Activated T-helper 2 cell treated with anti-CD3 and anti-CD28 coated beads, Interferon-gamma antibody, Interleukin-2, Interleukin-4, amounts not matched to agents 10 μg/mL and 5 μg/mL and 100 μg/mL, durations not matched to agents 14 hours and 24 hours and 36 hours (primary cell): ENCODE measurements at regions not wholly inside any gene's neighbourhood (a gene's known extent, or its start where the extent isn't known, plus 50 kb on each side); places are given as distances from the start of the nearest gene placed in this dataset.
"Not testable (repeated sequence)": the region's sequence is repeated elsewhere in the genome, so short reads cannot be mapped to it uniquely, and the experiment has no call there.

Experiments used
- DNase-seq: peaks from one replicate; pipeline ENCODE4 v3.0.0; 2021; ENCODE audit warnings: low spot score
- H3K27ac Mint-ChIP-seq: one replicate; pipeline ENCODE4 v1.8.0; 2021; ENCODE audit warnings: mixed read lengths
- H3K27me3 Mint-ChIP-seq: one replicate; pipeline ENCODE4 v1.8.0; 2021; ENCODE audit warnings: low read depth, mixed read lengths
- H3K36me3 Mint-ChIP-seq: one replicate; pipeline ENCODE4 v1.8.0; 2021; ENCODE audit warnings: low read depth, mixed read lengths
- H3K4me1 Mint-ChIP-seq: one replicate; pipeline ENCODE4 v1.8.0; 2021; ENCODE audit warnings: low read depth, mixed read lengths
- H3K4me3 Mint-ChIP-seq: one replicate; pipeline ENCODE4 v1.8.0; 2021; ENCODE audit warnings: low read depth, mild to moderate bottlenecking, moderate library complexity, mixed read lengths
- H3K9me3 Mint-ChIP-seq: one replicate; pipeline ENCODE4 v1.8.0; 2021; ENCODE audit warnings: mixed read lengths
- intact Hi-C: fragments of 100-400 bp; cut with micrococcal nuclease; formaldehyde crosslinking; loops from one replicate; pipeline ENCODE4 v1.15.1; 2023

- Mint-ChIP-seq H3K27me3 (peaks cover 3% of the 10 kb centered on the region), H3K9me3 (peaks cover 10% of the 10 kb centered on the region), H3K4me1 (no peaks in the 10 kb centered on the region), H3K27ac (no peak overlapping the region), H3K36me3 (no peaks in the 10 kb centered on the region), H3K4me3 (no peak overlapping the region)
- DNase-seq, result no peak
- intact Hi-C loops, result no loop called here
These were observed 170.8 kb downstream of the AKR1D1 start for GRCh38 chr7:138247081-138247480.

GRCh38 chr7:138247568-138248333 lies 171.5 kb downstream of the AKR1D1 start:
- H3K36me3 Mint-ChIP-seq, result no peaks in the 10 kb centered on the region
- H3K9me3 Mint-ChIP-seq, result peaks cover 10% of the 10 kb centered on the region
- intact Hi-C loops, result no loop called here
- no peaks in the 10 kb centered on the region for H3K4me1 Mint-ChIP-seq
- H3K27me3 Mint-ChIP-seq, result peaks cover 3% of the 10 kb centered on the region
- DNase-seq, result no peak
- H3K4me3 Mint-ChIP-seq, result no peak overlapping the region
- H3K27ac Mint-ChIP-seq, result no peak overlapping the region

- DNase-seq, result no peak
- H3K4me3 Mint-ChIP-seq, result no peak overlapping the region
- H3K4me1 Mint-ChIP-seq, result no peaks in the 10 kb centered on the region
- H3K9me3 Mint-ChIP-seq, result peaks cover 10% of the 10 kb centered on the region
- intact Hi-C loops, result no loop called here
- H3K27ac Mint-ChIP-seq, result no peak overlapping the region
- H3K36me3 Mint-ChIP-seq, result no peaks in the 10 kb centered on the region
- peaks cover 3% of the 10 kb centered on the region for H3K27me3 Mint-ChIP-seq
These were observed 172.3 kb downstream of the AKR1D1 start for GRCh38 chr7:138248609-138249008.

- no peak overlapping the region for H3K27ac Mint-ChIP-seq
- no peaks in the 10 kb centered on the region for H3K36me3 Mint-ChIP-seq
- DNase-seq, result no peak
- intact Hi-C loops, result no loop called here
- peaks cover 10% of the 10 kb centered on the region for H3K9me3 Mint-ChIP-seq
- H3K4me1 Mint-ChIP-seq, result no peaks in the 10 kb centered on the region
- peaks cover 3% of the 10 kb centered on the region for H3K27me3 Mint-ChIP-seq
- no peak overlapping the region for H3K4me3 Mint-ChIP-seq
These were observed 173.7 kb downstream of the AKR1D1 start for GRCh38 chr7:138249975-138250374.

GRCh38 chr7:138252666-138253065 lies 176.4 kb downstream of the AKR1D1 start:
- H3K27me3 Mint-ChIP-seq, H3K4me1 Mint-ChIP-seq, DNase-seq, intact Hi-C loops, H3K9me3 Mint-ChIP-seq, H3K4me3 Mint-ChIP-seq, H3K27ac Mint-ChIP-seq, H3K36me3 Mint-ChIP-seq: not testable (repeated sequence)

- Mint-ChIP-seq H3K4me1 (peaks cover 4% of the 10 kb centered on the region), H3K4me3 (no peak overlapping the region), H3K9me3 (no peaks in the 10 kb centered on the region), H3K36me3 (no peaks in the 10 kb centered on the region), H3K27me3 (peaks cover 2% of the 10 kb centered on the region), H3K27ac (no peak overlapping the region)
- no peak for DNase-seq
- intact Hi-C loops, result no loop called here
These were observed 178.2 kb downstream of the AKR1D1 start for GRCh38 chr7:138254444-138254843.

GRCh38 chr7:138257459-138258196 lies 181.4 kb downstream of the AKR1D1 start:
- no peak overlapping the region for H3K27ac Mint-ChIP-seq
- DNase-seq, result no peak
- intact Hi-C loops, result no loop called here
- no peaks in the 10 kb centered on the region for H3K9me3 Mint-ChIP-seq
- H3K27me3 Mint-ChIP-seq, result peaks cover 2% of the 10 kb centered on the region
- peaks cover 4% of the 10 kb centered on the region for H3K4me1 Mint-ChIP-seq
- no peak overlapping the region for H3K4me3 Mint-ChIP-seq
- H3K36me3 Mint-ChIP-seq, result no peaks in the 10 kb centered on the region

- intact Hi-C loops, result no loop called here
- Mint-ChIP-seq H3K4me3 (no peak overlapping the region), H3K27me3 (peaks cover 2% of the 10 kb centered on the region), H3K4me1 (peaks cover 4% of the 10 kb centered on the region), H3K27ac (no peak overlapping the region), H3K9me3 (no peaks in the 10 kb centered on the region), H3K36me3 (no peaks in the 10 kb centered on the region)
- DNase-seq, result no peak
These were observed 181.9 kb downstream of the AKR1D1 start for GRCh38 chr7:138258197-138258559.

- Mint-ChIP-seq H3K4me3 (no peak overlapping the region), H3K4me1 (peaks cover 4% of the 10 kb centered on the region), H3K27me3 (peaks cover 2% of the 10 kb centered on the region), H3K36me3 (no peaks in the 10 kb centered on the region), H3K9me3 (no peaks in the 10 kb centered on the region), H3K27ac (no peak overlapping the region)
- intact Hi-C loops, result no loop called here
- DNase-seq, result no peak
These were observed 183.4 kb downstream of the AKR1D1 start for GRCh38 chr7:138259675-138260074.

- Mint-ChIP-seq H3K4me3 (no peak overlapping the region), H3K9me3 (no peaks in the 10 kb centered on the region), H3K27ac (no peak overlapping the region), H3K4me1 (no peaks in the 10 kb centered on the region), H3K36me3 (no peaks in the 10 kb centered on the region), H3K27me3 (no peaks in the 10 kb centered on the region)
- DNase-seq, result no peak
- intact Hi-C loops, result no loop called here
These were observed 191.7 kb downstream of the AKR1D1 start for GRCh38 chr7:138267934-138268333.

- no peaks in the 10 kb centered on the region for H3K9me3 Mint-ChIP-seq
- H3K4me3 Mint-ChIP-seq, result no peak overlapping the region
- no peaks in the 10 kb centered on the region for H3K4me1 Mint-ChIP-seq
- no peak overlapping the region for H3K27ac Mint-ChIP-seq
- DNase-seq, result no peak
- H3K27me3 Mint-ChIP-seq, result no peaks in the 10 kb centered on the region
- no peaks in the 10 kb centered on the region for H3K36me3 Mint-ChIP-seq
- intact Hi-C loops, result no loop called here
These were observed 183.2 kb upstream of the TRIM24 start for GRCh38 chr7:138276891-138277290.

- no peak for DNase-seq
- Mint-ChIP-seq H3K27ac (no peak overlapping the region), H3K36me3 (no peaks in the 10 kb centered on the region), H3K4me3 (no peak overlapping the region), H3K9me3 (no peaks in the 10 kb centered on the region), H3K27me3 (no peaks in the 10 kb centered on the region), H3K4me1 (no peaks in the 10 kb centered on the region)
- intact Hi-C loops, result no loop called here
These were observed 181.5 kb upstream of the TRIM24 start for GRCh38 chr7:138278601-138279000.

- intact Hi-C loops, result no loop called here
- Mint-ChIP-seq H3K4me3 (no peak overlapping the region), H3K36me3 (no peaks in the 10 kb centered on the region), H3K4me1 (no peaks in the 10 kb centered on the region), H3K27me3 (no peaks in the 10 kb centered on the region), H3K27ac (no peak overlapping the region), H3K9me3 (no peaks in the 10 kb centered on the region)
- DNase-seq, result no peak
These were observed 177.1 kb upstream of the TRIM24 start for GRCh38 chr7:138282997-138283396.
